Parathyroid adenoma (tissue), 2 donors: ENCODE measurements at regions not wholly inside any gene's neighbourhood (a gene's known extent, or its start where the extent isn't known, plus 50 kb on each side); places are given as distances from the start of the nearest gene placed in this dataset.

Experiments used
- H2AFZ ChIP-seq: fragments of 300-600 bp; sonication (generic); one replicate; pipeline ENCODE4 v1.7.0; 2017; ENCODE audit warnings: antibody characterized with exemption, mild to moderate bottlenecking
- H3K27ac ChIP-seq: fragments of 300-600 bp; sonication (generic); one replicate; pipeline ENCODE4 v1.7.0; 2017
- H3K27me3 ChIP-seq: fragments of 300-600 bp; sonication (generic); one replicate; pipeline ENCODE4 v1.7.0; 2017; ENCODE audit warnings: low read length; ENCODE audit not compliant: control insufficient read depth, insufficient read depth
- H3K36me3 ChIP-seq: fragments of 300-600 bp; sonication (generic); one replicate; pipeline ENCODE4 v1.7.0; 2017; ENCODE audit warnings: low read length; ENCODE audit not compliant: control insufficient read depth, insufficient read depth
- H3K4me1 ChIP-seq: fragments of 300-600 bp; sonication (generic); one replicate; pipeline ENCODE4 v1.7.0; 2017; ENCODE audit warnings: control low read depth
- H3K4me2 ChIP-seq: fragments of 300-600 bp; sonication (generic); one replicate; pipeline ENCODE4 v1.7.0; 2017; ENCODE audit warnings: low read length
- H3K4me3 ChIP-seq: fragments of 300-600 bp; sonication (generic); one replicate; pipeline ENCODE4 v1.7.0; 2017; ENCODE audit warnings: low read depth, low read length
- H3K79me2 ChIP-seq: fragments of 300-600 bp; sonication (generic); one replicate; pipeline ENCODE4 v1.7.0; 2017; ENCODE audit warnings: control low read depth
- H3K9ac ChIP-seq: fragments of 300-600 bp; sonication (generic); one replicate; pipeline ENCODE4 v1.7.0; 2017; ENCODE audit warnings: mild to moderate bottlenecking
- H3K9me3 ChIP-seq: fragments of 300-600 bp; sonication (generic); one replicate; pipeline ENCODE4 v1.7.0; 2017; ENCODE audit warnings: low read length; ENCODE audit not compliant: control insufficient read depth
- CTCF ChIP-seq: fragments of 300-600 bp; sonication (generic); IDR thresholded peaks from one replicate; pipeline ENCODE4 v1.7.0; 2017; ENCODE audit warnings: antibody characterized with exemption, mild to moderate bottlenecking
- donor health status: primary hyperparathyroidism.

GRCh38 chr17:72182371-72182873 lies 61.6 kb downstream of the SOX9 start:
- H3K4me3 ChIP-seq, result no peak overlapping the region
- H3K27ac ChIP-seq, result no peak overlapping the region
- H3K9me3 ChIP-seq, result no peaks in the 10 kb centered on the region
- no peaks in the 10 kb centered on the region for H3K27me3 ChIP-seq
- H2AFZ ChIP-seq, result no peak overlapping the region
- H3K36me3 ChIP-seq, result no peaks in the 10 kb centered on the region
- H3K79me2 ChIP-seq, result no peaks in the 10 kb centered on the region
- H3K9ac ChIP-seq, result no peak overlapping the region
- no peak overlapping the region for H3K4me2 ChIP-seq
- TF ChIP-seq CTCF, result no peak
- no peaks in the 10 kb centered on the region for H3K4me1 ChIP-seq

- Histone ChIP-seq H3K4me3 (no peak overlapping the region), H3K9me3 (no peaks in the 10 kb centered on the region), H3K79me2 (no peaks in the 10 kb centered on the region), H3K27ac (no peak overlapping the region), H3K27me3 (no peaks in the 10 kb centered on the region), H3K36me3 (no peaks in the 10 kb centered on the region), H3K9ac (no peak overlapping the region), H3K4me1 (no peaks in the 10 kb centered on the region), H2AFZ (no peak overlapping the region), H3K4me2 (no peak overlapping the region)
- no peak for TF ChIP-seq CTCF
Observed at GRCh38 chr17:72183194-72183685, 62.4 kb downstream of the SOX9 start.

GRCh38 chr17:72184805-72185204 lies 64.0 kb downstream of the SOX9 start:
- H3K4me3 ChIP-seq, result no peak overlapping the region
- no peaks in the 10 kb centered on the region for H3K27me3 ChIP-seq
- H2AFZ ChIP-seq, result no peak overlapping the region
- H3K27ac ChIP-seq, result no peak overlapping the region
- no peak for TF ChIP-seq CTCF
- no peaks in the 10 kb centered on the region for H3K9me3 ChIP-seq
- no peaks in the 10 kb centered on the region for H3K4me1 ChIP-seq
- H3K4me2 ChIP-seq, result no peak overlapping the region
- no peaks in the 10 kb centered on the region for H3K79me2 ChIP-seq
- no peak overlapping the region for H3K9ac ChIP-seq
- H3K36me3 ChIP-seq, result no peaks in the 10 kb centered on the region

- Histone ChIP-seq H3K4me1 (no peaks in the 10 kb centered on the region), H3K9me3 (no peaks in the 10 kb centered on the region), H3K79me2 (no peaks in the 10 kb centered on the region), H3K27ac (no peak overlapping the region), H3K4me2 (no peak overlapping the region), H2AFZ (no peak overlapping the region), H3K4me3 (no peak overlapping the region), H3K27me3 (no peaks in the 10 kb centered on the region), H3K36me3 (no peaks in the 10 kb centered on the region), H3K9ac (no peak overlapping the region)
- no peak for TF ChIP-seq CTCF
Observed at GRCh38 chr17:72185564-72185963, 64.7 kb downstream of the SOX9 start.

- no peak overlapping the region for H3K4me3 ChIP-seq
- H3K9me3 ChIP-seq, result no peaks in the 10 kb centered on the region
- no peaks in the 10 kb centered on the region for H3K4me1 ChIP-seq
- TF ChIP-seq CTCF, result no peak
- H3K79me2 ChIP-seq, result no peaks in the 10 kb centered on the region
- H3K36me3 ChIP-seq, result no peaks in the 10 kb centered on the region
- H3K27me3 ChIP-seq, result no peaks in the 10 kb centered on the region
- no peak overlapping the region for H2AFZ ChIP-seq
- no peak overlapping the region for H3K4me2 ChIP-seq
- no peak overlapping the region for H3K27ac ChIP-seq
- H3K9ac ChIP-seq, result no peak overlapping the region
Observed at GRCh38 chr17:72187556-72187955, 66.7 kb downstream of the SOX9 start.
